NT2/D1 (cell line): ENCODE measurements at regions not wholly inside any gene's neighbourhood (a gene's known extent, or its start where the extent isn't known, plus 50 kb on each side); places are given as distances from the start of the nearest gene placed in this dataset.

Experiments
- SUZ12 ChIP-seq: IDR thresholded peaks from 2 replicates; pipeline ENCODE4 v1.6.1; 2011; ENCODE audit not compliant: insufficient read length, insufficient read depth; ENCODE audit errors: extremely low read depth
- ZNF274 ChIP-seq: IDR thresholded peaks from 2 replicates; pipeline ENCODE4 v1.6.1; 2011; ENCODE audit warnings: mild to moderate bottlenecking, low read depth, low read length

GRCh38 chr7:84640637-84641036 lies 446.0 kb upstream of the SEMA3A start:
- TF ChIP-seq ZNF274 (no peak), SUZ12 (no peak)
